GM12878 (cell line): ENCODE measurements at regions not wholly inside any gene's neighbourhood (a gene's known extent, or its start where the extent isn't known, plus 50 kb on each side); places are given as distances from the start of the nearest gene placed in this dataset.

ENCODE experiments used
- ATAC-seq: fragments of 200-7000 bp; cut with Tn5 transposase; 3 replicates; pipeline ENCODE4 v1.9.1; 2020; ENCODE audit warnings: mild to moderate bottlenecking, moderate library complexity
- BruUV-seq: library from RNA; stranded (reverse); fragments of 400-500 nt; replicated peaks from 2 replicates; lab custom pipeline; 2021; lab: Mats Ljungman, UMichigan
- CTCF ChIA-PET: fragments of 300-600 bp; sonication (Branson Sonifier 250); formaldehyde crosslinking; extraction: SDS; loops from one replicate; lab custom pipeline; 2021; ENCODE audit warnings: inconsistent platforms; lab: Yijun Ruan, JAX
- POLR2A ChIA-PET: fragments of 350-600 bp; formaldehyde crosslinking; extraction: SDS; loops from one replicate; lab custom pipeline; 2021; ENCODE audit warnings: inconsistent platforms; lab: Charles Lee
- RAD21 ChIA-PET: fragments of 300-600 bp; sonication (Branson Sonifier 250); formaldehyde crosslinking; loops from one replicate; lab custom pipeline; 2023; ENCODE audit warnings: antibody characterized with exemption; ENCODE audit not compliant: unreplicated experiment; lab: Charles Lee
- SMC1A ChIA-PET: fragments of 300-600 bp; sonication (Branson Sonifier 250); formaldehyde crosslinking; loops from one replicate; lab custom pipeline; 2023; ENCODE audit not compliant: unreplicated experiment, uncharacterized antibody; lab: Charles Lee
- DNase-seq: peaks from one replicate; pipeline ENCODE4 v3.0.0-alpha.2; 2011; ENCODE audit warnings: low read depth, low spot score
- FAIRE-seq: peaks from 3 replicates; lab custom pipeline; 2011; peaks lifted over from hg19 to GRCh38; lab: Jason Lieb, UNC
- H2AFZ ChIP-seq: 2 replicates; pipeline ENCODE4 v1.6.0; 2011; ENCODE audit warnings: low read depth, low read length, control low read depth; ENCODE audit not compliant: control insufficient read depth
- H3K27ac ChIP-seq: 2 replicates; pipeline ENCODE4 v1.5.1; 2011; ENCODE audit warnings: control low read depth; ENCODE audit not compliant: control insufficient read depth, insufficient read depth
- H3K27me3 ChIP-seq, 2 experiments: replicated peaks in 1 of 2; 2 replicates each; pipeline versions ENCODE4 v1.6.0 to v1.6.1; 2011; ENCODE audit warnings: low read length in 1 of 2; ENCODE audit not compliant: control insufficient read depth in 2 of 2, insufficient read depth in 2 of 2
- H3K36me3 ChIP-seq, 2 experiments: 2 replicates each; pipeline ENCODE4 v1.5.1; 2011; ENCODE audit warnings: low read length in 1 of 2; ENCODE audit not compliant: control insufficient read depth in 2 of 2, insufficient read depth in 2 of 2
- H3K4me1 ChIP-seq: 2 replicates; pipeline ENCODE4 v1.6.1; 2011; ENCODE audit warnings: mild to moderate bottlenecking, low read length, moderate library complexity, mixed read lengths; ENCODE audit not compliant: control insufficient read depth, insufficient read depth
- H3K4me2 ChIP-seq: 2 replicates; pipeline ENCODE4 v1.6.0; 2011; ENCODE audit warnings: control low read depth; ENCODE audit not compliant: control insufficient read depth, insufficient read depth
- H3K4me3 ChIP-seq: fragments of 200-600 bp; sonication (generic); 2 replicates; pipeline ENCODE4 v1.5.1; 2016
- H3K79me2 ChIP-seq: 2 replicates; pipeline ENCODE4 v1.6.0; 2011; ENCODE audit warnings: low read length; ENCODE audit not compliant: control insufficient read depth, insufficient read depth
- H3K9ac ChIP-seq: 2 replicates; pipeline ENCODE4 v1.8.0; 2011; ENCODE audit warnings: low read length, control low read depth, mixed read lengths; ENCODE audit not compliant: control insufficient read depth, insufficient read depth
- H3K9me3 ChIP-seq: replicated peaks from 3 replicates; pipeline ENCODE4 v1.5.1; 2011; ENCODE audit warnings: mild to moderate bottlenecking, low read length; ENCODE audit not compliant: control insufficient read depth, insufficient read depth
- H4K20me1 ChIP-seq: 2 replicates; pipeline ENCODE4 v1.6.0; 2011; ENCODE audit not compliant: control insufficient read depth, insufficient read depth
- E2F4 ChIP-seq: IDR thresholded peaks from 2 replicates; pipeline ENCODE4 v1.6.1; 2012; ENCODE audit warnings: low read depth, low read length, improper control_type of control experiment
- E2F8 ChIP-seq: fragments of 450-650 bp; IDR thresholded peaks from 2 replicates; pipeline ENCODE4 v1.6.1; 2018; ENCODE audit warnings: mild to moderate bottlenecking, low read depth, moderate library complexity; ENCODE audit not compliant: partially characterized antibody
- MXI1 ChIP-seq: fragments of 150-350 bp; IDR thresholded peaks from 2 replicates; pipeline ENCODE4 v1.6.1; 2011; ENCODE audit warnings: low read depth, mild to moderate bottlenecking, inconsistent platforms, low read length, improper control_type of control experiment
- PAX8 ChIP-seq: fragments of 450-650 bp; IDR thresholded peaks from 2 replicates; pipeline ENCODE4 v1.6.1; 2017; ENCODE audit warnings: mild to moderate bottlenecking, moderate library complexity
- TCF3 ChIP-seq: IDR thresholded peaks from 2 replicates; pipeline ENCODE4 v1.6.1; 2012; ENCODE audit warnings: low read depth, mild to moderate bottlenecking, low read length, borderline replicate concordance; ENCODE audit not compliant: insufficient read depth
- ZSCAN29 ChIP-seq: fragments of 450-650 bp; IDR thresholded peaks from 2 replicates; pipeline ENCODE4 v1.6.1; 2017; ENCODE audit warnings: mild to moderate bottlenecking, moderate library complexity
- WGBS: methylation state at CpG from one replicate; pipeline ENCODE4 v1.1.6; 2016; ENCODE audit warnings: low lambda C conversion rate; ENCODE audit not compliant: insufficient replicate concordance, insufficient coverage; ENCODE audit errors: missing lambda C conversion rate; 5-methylcytosine and 5-hydroxymethylcytosine counted together
- in situ Hi-C: fragments of 300-500 bp; cut with MboI; formaldehyde crosslinking; loops from 9 replicates; pipeline ENCODE4 v1.14.3; 2018; ENCODE audit warnings: mixed read lengths
- intact Hi-C: fragments of 100-400 bp; cut with micrococcal nuclease; formaldehyde crosslinking; loops from one replicate; pipeline ENCODE4 v1.14.2; 2022; ENCODE audit not compliant: unreplicated experiment

GRCh38 chr6:125656287-125656870 lies 93.1 kb upstream of the HEY2 start:
- no peak overlapping the region for H2AFZ ChIP-seq
- intact Hi-C loops (no loop called here), in situ Hi-C loops (no loop called here)
- ChIA-PET CTCF (no interaction called here), POLR2A (no interaction called here), RAD21 (no interaction called here), SMC1A (no interaction called here)
- H3K9me3 ChIP-seq: no peaks in the 10 kb centered on the region
- no peaks in the 10 kb centered on the region for H3K36me3 ChIP-seq
- WGBS: 40% methylated on average over 5 of the region's 5 CpGs
- H3K4me2 ChIP-seq: no peak overlapping the region
- H3K4me1 ChIP-seq: no peaks in the 10 kb centered on the region
- no peaks in the 10 kb centered on the region for H3K79me2 ChIP-seq
- no peak overlapping the region for H3K4me3 ChIP-seq
- no peak for FAIRE-seq
- TF ChIP-seq TCF3 (no peak), PAX8 (no peak), E2F8 (no peak), ZSCAN29 (no peak), MXI1 (no peak), E2F4 (no peak)
- H3K9ac ChIP-seq: no peak overlapping the region
- no TSS peak for BruUV-seq
- no peak overlapping the region for H3K27ac ChIP-seq
- DNase-seq: no peak
- ATAC-seq: no peak
- no peaks in the 10 kb centered on the region for H4K20me1 ChIP-seq
- no peaks in the 10 kb centered on the region for H3K27me3 ChIP-seq
